Choroid plexus epithelial cell (primary cell): ENCODE measurements at regions not wholly inside any gene's neighbourhood (a gene's known extent, or its start where the extent isn't known, plus 50 kb on each side); places are given as distances from the start of the nearest gene placed in this dataset.
A peak's percentile ranks its signal among the peaks of the same experiment; 100 is the strongest.

Experiments used
- DNase-seq: peaks from one replicate; pipeline ENCODE4 v3.0.0-alpha.2; 2010; ENCODE audit warnings: low read depth
- H3K4me3 ChIP-seq: 2 replicates; pipeline ENCODE4 v1.5.1; 2011; ENCODE audit warnings: low read depth, mild to moderate bottlenecking, control low read depth, low read length, moderate library complexity
- TF ChIP-seq, protein P1 (sequence below): conservative IDR thresholded peaks from 2 replicates; pipeline ENCODE4 v1.5.1; 2011; ENCODE audit warnings: low read depth, mild to moderate bottlenecking, control low read depth, inconsistent platforms, low read length, moderate library complexity

DNA sequence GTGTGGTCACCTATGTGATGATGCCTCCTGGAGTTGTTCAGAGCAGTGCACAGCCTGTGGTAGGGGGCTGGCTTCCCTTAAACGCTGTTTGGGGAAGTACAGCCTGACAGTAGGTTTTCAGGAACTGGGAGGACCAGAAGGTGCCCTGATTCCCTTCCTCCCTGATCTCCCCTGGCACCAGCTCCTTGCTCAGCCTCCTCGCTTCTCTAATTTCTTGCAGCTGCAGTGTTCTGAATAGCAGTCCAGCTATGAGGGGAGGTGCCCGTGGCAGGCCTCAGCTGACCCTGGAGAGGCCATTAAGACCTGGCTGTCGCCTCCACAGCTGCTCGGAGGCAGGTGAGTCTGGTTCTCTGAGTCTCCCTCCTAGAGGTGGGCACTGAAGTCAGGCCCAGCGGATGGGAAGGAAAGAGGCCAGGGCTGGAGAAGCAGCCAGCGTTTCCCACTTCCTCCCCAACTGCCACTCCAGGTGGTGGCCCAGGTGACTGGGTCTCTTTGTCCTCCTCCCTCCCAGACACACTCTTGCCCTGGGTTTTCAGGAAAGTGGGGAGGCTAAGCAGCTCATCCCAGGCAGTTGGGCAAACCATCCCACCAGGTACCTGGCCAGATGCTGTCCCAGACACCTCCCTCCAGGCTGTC, 52.0 kb upstream of the RPL11 start:
- H3K4me3 ChIP-seq, result no peak overlapping the region
- no peak for DNase-seq
- TF ChIP-seq, protein P1, sequence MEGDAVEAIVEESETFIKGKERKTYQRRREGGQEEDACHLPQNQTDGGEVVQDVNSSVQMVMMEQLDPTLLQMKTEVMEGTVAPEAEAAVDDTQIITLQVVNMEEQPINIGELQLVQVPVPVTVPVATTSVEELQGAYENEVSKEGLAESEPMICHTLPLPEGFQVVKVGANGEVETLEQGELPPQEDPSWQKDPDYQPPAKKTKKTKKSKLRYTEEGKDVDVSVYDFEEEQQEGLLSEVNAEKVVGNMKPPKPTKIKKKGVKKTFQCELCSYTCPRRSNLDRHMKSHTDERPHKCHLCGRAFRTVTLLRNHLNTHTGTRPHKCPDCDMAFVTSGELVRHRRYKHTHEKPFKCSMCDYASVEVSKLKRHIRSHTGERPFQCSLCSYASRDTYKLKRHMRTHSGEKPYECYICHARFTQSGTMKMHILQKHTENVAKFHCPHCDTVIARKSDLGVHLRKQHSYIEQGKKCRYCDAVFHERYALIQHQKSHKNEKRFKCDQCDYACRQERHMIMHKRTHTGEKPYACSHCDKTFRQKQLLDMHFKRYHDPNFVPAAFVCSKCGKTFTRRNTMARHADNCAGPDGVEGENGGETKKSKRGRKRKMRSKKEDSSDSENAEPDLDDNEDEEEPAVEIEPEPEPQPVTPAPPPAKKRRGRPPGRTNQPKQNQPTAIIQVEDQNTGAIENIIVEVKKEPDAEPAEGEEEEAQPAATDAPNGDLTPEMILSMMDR, result no peak

DNA sequence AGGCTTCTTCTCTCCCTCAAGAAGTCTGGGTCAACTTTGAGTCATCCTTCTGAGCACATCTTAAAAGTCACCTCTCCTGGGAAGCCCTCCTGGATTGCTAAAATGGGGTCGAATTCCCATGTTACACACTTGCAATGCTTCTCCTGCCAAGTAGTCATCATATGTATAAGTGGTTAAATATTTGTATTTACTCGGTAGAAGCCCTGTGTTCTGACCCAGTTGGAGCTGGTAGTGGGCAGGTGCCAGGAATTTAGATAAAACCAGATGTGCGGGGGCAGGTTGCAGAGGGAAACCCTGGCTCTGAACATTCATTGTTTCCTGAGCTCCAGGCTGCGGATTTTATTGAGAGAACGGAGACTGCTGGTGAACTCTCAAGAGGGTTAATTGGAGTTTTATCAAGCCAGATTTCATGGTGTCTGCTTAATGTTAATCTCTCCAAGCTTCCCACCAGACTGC, 52.8 kb upstream of the RPL11 start:
- no peak overlapping the region for H3K4me3 ChIP-seq
- TF ChIP-seq, protein P1, result no peak
- no peak for DNase-seq

DNA sequence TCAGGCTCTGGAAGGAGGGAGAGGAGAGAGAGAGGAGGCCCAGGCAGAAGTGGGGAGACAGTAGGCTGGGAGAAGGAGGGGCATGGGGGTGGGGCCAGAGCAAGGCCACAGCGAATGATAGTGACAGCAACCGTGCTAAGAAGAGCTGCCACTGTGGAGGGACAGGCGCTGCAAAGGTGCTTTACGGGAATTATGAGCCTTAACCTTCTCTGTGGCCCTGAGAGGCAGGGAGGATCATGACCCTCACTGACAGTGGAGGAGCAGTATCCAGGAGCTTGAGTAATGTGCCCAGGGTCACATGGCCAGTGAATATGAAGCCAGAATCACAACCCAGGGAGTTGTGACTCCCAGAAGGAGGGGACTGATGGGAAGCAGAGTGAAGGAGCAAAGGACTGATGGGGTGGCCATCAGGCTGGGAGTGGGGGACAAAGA, 53.4 kb upstream of the RPL11 start:
- no peak overlapping the region for H3K4me3 ChIP-seq
- DNase-seq, result no peak
- TF ChIP-seq, protein P1, result no peak

DNA sequence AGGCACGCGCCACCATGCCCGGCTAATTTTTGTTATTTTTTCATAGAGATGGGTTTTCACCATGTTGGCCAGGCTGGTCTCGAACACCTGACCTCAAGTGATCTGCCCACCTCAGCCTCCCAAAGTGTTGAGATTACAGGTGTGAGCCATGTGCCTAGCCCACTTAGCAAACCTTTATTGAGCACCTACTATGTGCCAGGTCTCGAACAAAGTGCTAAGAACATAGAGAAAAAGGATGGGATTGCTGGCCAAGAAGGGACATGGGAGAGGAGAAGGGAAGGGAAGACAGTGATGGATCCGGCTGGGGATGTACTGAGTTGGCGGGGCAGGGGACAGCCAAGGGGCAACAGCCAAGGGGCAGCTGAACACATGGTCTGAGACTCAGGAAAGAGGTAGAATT, 55.6 kb upstream of the RPL11 start:
- TF ChIP-seq, protein P1, result no peak
- no peak overlapping the region for H3K4me3 ChIP-seq
- DNase-seq, result no peak

DNA sequence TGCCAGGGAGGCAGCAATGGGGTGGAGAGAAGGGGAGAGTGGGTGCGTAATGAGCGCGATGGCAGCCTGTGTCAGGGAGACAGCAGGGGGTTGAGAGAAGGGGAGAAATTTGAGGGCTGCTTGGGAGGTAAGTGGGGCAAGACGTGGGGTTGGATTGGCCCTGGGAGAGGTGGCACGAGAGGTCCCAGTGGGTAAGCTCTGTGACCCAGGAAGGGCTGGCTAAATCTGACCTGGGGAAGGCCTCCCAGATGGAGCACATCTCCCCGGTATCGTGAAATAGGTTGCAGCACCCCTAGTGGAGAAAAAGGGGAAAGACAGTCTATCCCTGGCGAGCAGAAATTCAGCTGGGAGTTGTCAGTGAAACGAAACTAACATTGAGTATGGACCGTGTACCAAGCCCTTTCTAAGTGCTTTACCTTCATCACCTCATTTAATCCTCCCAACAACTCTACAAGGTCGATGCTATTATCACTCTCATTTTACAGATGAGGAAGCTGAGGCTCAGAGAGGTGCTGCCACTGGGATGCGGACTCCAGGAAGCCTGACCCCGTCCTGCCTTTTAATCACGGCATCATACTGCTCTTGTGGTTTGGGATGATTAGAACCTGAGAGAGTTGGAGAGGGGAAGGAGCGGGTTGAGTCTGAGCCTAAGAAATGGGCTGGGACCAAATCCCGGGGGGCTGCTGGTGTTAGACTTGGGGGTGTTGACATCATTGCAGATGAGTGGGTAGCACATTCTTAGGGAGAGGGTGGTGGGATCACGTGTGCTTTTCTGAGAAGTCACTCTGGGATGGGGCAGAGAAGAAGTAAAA, 56.6 kb upstream of the RPL11 start:
- DNase-seq, result peak; percentile 84
- peak overlapping the region; percentile 71 for H3K4me3 ChIP-seq
- TF ChIP-seq, protein P1, result peak; percentile 87

DNA sequence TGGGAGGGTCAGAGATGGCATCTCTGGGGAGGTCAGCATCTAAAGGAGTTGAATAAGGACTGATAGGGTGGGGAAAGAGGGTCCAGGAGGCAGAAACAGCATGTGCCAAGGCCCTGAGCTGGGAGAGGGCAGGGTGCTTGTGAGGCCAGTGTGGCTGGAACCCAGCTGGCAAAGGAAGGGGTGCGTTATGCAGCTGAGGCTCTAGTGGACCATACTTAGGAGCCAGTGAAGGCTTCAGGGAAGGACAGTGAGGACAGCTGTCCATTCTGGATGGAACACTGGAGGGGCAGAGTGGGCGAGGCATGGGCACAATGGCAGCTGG, 57.1 kb upstream of the RPL11 start:
- TF ChIP-seq, protein P1, result no peak
- H3K4me3 ChIP-seq, result no peak overlapping the region

More for the DNA sequence above, 57.1 kb upstream of the RPL11 start:
- DNase-seq, result no peak
